LHCN-M2 (cell line): ENCODE measurements at regions not wholly inside any gene's neighbourhood (a gene's known extent, or its start where the extent isn't known, plus 50 kb on each side); places are given as distances from the start of the nearest gene placed in this dataset.
"Not testable (repeated sequence)": the region's sequence is repeated elsewhere in the genome, so short reads cannot be mapped to it uniquely, and the experiment has no call there.

Experiments used
- DNase-seq: peaks from one replicate; pipeline ENCODE4 v3.0.0-alpha.2; 2012; ENCODE audit warnings: low read depth

GRCh38 chrY:17511984-17512383, 368.0 kb downstream of the CDY2B start:
- not testable (repeated sequence) for DNase-seq

DNA sequence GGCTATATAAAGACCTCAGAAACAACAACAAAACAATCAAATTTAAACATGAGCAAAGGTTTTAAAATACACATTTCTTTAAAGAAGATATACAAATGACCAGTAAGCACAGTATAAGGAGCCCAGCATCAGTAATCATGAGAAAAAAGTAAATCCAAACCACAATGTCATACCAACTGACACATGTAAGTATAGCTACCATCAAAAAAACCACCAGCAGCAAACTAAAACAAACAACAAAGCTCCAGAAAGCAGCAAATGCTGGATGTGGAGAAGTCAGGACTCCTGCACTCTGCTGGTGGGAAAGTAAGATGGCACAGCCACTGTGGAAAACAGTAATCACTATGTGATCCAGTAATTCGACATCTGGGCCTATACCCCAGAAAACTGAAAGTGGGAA, 368.5 kb downstream of the CDY2B start:
- DNase-seq, result not testable (repeated sequence)

- not testable (repeated sequence) for DNase-seq
Observed at GRCh38 chrY:17505834-17506233, 374.2 kb downstream of the CDY2B start.

DNA sequence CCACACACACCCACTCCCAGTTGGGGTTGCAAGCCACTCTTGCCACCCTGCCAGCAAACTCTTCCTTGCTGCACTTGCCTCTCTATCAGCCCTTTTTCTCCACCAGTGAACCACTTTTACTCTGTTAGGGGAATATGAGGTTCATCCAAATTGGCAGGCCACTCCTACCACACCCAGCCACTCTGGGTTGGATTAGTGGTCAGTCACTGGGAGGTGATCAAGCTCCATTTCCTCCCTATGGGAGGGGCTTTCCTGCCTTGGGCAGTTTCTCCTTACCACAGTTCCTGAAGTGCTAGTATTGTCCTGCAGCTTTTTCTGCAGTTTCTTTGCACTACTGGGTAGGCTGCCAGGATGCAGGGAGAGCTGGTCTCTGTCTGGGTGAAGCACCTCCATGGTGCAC, 395.3 kb downstream of the CDY2B start:
- DNase-seq, result not testable (repeated sequence)

GRCh38 chrY:17484157-17484556, 395.9 kb downstream of the CDY2B start:
- DNase-seq, result not testable (repeated sequence)

GRCh38 chrY:17481389-17482022, 398.5 kb downstream of the CDY2B start:
- DNase-seq, result not testable (repeated sequence)

GRCh38 chrY:17472068-17472467, 408.0 kb downstream of the CDY2B start:
- DNase-seq, result not testable (repeated sequence)

GRCh38 chrY:17459753-17460152, 420.3 kb downstream of the CDY2B start:
- DNase-seq, result not testable (repeated sequence)

DNA sequence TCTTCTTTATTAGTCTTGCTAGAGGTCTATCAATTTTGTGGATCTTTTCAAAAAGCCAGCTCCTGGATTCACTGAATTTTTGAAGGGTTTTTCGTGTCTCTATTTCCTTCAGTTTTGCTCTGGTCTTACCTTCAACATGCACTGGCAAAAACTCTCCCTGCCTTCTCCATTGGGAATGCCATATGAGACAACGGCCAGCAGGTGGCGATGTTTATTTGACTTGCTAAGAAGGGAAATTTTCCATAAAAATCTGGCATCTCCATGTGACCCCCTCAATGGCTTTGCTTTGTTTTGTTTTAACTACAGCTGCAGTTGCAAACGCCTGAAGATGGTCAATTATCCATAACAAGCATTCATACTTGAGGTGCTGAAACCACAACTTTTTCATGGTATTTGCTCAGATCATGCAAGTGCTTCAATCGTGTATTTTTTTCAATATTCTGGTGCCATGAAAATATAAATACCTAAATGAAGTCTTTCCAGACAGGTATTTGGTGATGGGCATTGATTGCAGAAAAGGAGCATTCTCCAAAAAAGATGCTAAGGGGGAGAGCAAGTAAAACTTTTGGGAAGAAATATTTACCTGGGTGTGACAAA, 449.4 kb downstream of the CDY2B start:
- DNase-seq, result peak; percentile 7

DNA sequence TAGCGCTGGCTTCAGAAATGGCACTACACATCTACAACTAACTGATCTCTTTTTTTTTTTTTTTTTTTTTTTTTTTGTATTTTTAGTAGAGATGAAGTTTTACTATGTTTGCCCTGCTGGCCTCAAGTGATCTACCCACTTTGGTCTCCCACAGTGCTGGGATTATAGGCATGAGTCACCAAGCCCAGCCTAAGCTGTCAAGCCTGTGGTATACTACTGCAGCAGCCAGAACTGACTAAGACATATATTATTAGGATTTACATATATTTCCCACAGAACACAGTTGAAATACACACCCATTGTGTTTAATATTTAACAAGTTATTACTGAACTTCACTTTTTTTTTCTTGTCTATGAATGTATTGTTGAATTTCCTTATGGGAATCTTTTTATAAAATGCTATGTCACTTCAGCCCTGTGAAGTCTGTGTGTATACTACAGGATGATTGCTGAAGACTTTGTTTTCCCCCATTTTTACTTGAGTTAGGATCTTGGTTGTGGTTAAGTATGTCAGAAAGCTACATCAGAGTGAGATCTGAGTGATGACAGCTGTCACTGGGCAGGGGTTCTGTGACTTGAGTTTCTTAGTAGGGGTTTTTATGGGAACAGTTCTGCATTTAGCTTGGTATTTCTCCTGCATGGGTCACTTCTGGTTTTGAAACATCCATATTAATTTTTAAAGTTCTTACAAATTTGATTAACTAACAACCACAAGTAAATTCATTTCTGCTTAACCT, 481.5 kb downstream of the CDY2B start:
- DNase-seq, result no peak

DNA sequence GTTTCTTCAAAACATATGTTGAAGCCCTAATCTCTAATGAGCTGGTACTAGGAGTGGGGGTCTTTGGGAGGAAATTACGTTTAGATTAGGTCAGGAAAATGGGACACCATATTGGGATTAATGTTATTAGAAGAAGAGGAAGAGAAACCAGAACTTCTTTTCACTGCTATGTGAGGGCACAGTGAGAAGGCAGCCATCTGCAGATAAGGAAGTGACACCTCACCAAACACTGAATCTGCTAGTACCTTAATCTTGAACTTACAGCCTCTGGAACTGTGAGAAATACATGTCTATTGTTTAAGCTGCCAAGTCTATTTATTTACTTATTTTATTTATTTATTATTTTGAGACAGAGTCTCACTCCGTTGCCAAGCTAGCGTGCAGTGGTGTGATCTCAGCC, 482.4 kb downstream of the CDY2B start:
- DNase-seq, result no peak

DNA sequence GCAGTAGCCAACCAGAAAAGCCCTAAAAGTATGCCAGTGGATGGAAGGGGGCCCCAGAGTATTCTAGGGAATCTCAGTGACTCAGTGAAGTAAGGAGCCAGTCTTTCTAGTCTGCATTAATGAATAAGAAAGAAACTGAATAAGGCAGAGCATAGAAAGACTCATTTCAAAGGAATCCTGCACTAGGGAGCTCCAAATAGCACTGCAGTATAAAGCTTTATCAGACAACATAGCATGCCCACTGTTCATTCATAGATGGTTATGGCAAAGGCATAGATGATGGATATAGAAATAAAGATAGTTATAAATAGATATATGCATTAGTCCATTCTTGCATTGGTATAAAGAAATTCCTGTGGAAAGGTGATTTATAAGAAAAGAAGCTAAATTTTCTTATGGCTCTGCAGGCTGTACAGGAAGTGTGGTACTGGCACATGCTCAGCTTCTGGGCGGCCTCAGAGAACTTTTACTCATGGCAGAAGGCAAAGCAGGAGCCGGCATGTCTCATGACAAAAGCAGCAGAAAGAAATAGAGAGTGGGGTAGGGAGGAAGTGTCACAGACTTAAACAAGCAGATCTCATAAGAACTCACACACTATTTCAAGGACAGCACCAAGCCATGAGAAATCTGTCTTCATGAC, 498.5 kb downstream of the CDY2B start:
- DNase-seq, result no peak

DNA sequence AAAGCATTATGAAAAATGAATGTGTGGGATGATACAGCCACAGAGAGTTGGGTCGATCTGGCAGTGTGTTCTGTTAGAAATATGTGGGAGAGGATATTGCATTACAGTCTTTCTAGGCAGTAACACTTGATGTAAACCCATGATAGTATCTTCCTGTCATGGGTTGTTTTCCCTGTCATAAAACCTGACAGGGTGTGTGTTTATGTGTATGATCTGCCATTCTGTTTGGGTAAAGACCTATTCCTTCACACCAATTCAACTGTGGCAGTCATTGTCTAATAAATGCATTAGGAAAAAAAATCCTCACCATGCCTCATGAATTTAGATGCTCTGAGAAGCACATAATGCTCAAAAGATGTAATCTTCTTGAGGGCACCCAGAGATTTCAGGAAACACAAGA, 501.7 kb downstream of the CDY2B start:
- DNase-seq, result no peak

GRCh38 chrY:17368413-17368812, 511.6 kb downstream of the CDY2B start:
- DNase-seq, result no peak

GRCh38 chrY:17366400-17366799, 513.6 kb downstream of the CDY2B start:
- no peak for DNase-seq

DNA sequence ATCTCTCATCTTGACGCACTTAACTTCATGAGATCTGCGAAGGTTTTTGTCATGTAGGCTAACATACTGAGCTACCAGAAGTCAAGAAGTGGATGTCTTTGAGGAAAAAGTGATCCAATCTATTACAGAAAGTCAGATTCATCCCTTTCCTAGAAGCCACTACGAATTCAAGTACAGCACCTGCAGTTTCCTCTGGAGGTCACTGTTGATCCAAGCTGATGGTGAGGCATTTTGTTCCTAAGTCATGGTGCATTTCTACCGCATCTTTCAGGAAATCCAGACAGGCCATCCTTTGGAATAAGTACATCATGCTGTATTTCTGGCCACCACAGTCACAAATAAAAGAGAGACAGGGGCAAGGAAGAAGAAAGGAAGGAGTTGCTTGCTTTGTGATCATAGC, 541.0 kb downstream of the CDY2B start:
- DNase-seq, result no peak

GRCh38 chrY:17330733-17331132, 549.3 kb downstream of the CDY2B start:
- DNase-seq, result no peak

- no peak for DNase-seq
Observed at GRCh38 chrY:17319916-17320315, 560.1 kb downstream of the CDY2B start.

GRCh38 chrY:17318631-17319030, 561.4 kb downstream of the CDY2B start:
- no peak for DNase-seq

- DNase-seq, result no peak
Observed at GRCh38 chrY:17277056-17277455, 603.0 kb downstream of the CDY2B start.

DNA sequence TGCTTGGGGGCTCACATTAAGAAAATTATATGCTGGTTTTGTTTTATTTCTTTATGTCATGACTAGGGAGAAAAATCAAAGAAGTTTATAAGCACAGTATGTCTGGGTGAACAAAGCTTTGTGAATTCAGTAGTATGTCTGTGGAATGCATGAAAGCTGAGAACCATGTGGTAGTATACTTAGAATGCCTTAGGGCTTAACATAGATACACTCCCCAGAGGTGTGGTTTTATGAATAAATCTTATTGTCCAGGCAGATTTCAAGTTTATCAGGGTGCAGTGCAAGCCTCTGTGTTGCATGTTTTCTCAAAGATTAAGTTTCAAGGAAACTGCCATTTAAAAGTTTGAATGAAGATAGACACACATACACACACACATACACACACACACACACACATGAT, 620.5 kb downstream of the CDY2B start:
- DNase-seq, result no peak

DNA sequence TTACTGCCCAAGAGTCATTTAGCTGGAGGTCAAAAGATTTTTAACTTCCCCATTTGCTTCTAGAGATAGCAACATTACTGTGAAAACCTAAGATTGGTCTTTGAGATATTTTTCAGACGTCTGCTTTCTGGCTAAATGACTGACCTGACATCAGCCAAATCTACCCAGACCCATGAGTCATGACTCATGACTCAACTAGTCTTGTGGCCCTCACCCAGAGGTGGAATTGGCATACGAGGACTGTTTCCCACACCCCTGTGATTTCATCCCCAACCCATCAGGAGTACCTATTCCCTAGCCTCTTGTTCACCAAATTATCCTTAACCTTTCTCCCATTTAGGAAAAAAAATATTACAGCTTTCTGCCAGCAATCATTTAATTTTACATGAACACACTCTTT, 641.6 kb downstream of the CDY2B start:
- DNase-seq, result no peak
